Anterior cingulate cortex (tissue), 58 donors: ENCODE measurements at regions not wholly inside any gene's neighbourhood (a gene's known extent, or its start where the extent isn't known, plus 50 kb on each side); places are given as distances from the start of the nearest gene placed in this dataset.

Experiments
- DNase-seq, 58 donors: peaks; one replicate each; lab custom pipeline; 2025; lab: John Stamatoyannopoulos, UW

DNA sequence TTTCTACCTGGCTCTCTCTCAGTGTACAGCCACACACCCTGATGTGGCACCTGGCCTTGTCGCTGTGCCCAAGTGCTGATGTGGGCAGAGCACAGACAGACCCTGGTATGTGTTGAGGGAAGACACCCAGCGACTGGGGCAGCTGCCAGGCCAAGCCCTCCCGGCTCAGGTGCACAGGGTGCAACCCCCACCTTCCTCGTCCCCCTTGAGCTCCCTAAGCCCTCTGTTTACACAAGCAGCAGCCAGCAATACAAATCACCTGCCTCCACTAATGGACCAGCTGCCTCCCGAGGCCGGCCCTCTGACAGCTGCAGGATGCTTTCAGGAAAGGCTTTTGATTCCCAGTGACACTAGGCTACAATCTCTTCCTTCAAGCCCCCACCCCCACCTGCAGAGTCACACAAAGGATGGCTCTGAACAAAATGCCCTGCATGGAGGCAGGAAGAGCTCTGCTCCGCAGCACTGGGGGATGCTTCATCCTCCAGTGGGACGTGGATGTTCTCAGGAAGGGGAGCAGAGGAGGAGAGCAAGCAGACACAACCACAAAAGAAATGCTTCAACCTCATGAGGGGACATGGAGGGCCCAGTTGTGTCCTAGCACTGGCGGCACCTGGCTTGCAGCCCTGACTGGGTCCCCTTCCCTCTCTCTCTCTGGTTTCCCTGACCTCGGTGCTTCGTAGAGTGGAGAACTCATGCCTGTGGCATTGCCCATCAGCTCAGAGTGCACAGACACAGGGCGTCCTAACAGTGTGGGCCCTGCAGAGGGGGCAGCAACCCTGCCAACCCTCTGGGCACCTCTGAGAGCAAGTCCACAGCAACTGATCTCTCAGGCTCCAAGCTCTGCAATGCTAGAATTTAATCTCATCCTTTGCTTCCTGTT, 140.8 kb downstream of the BARX1 start:
- DNase-seq = no peak

DNA sequence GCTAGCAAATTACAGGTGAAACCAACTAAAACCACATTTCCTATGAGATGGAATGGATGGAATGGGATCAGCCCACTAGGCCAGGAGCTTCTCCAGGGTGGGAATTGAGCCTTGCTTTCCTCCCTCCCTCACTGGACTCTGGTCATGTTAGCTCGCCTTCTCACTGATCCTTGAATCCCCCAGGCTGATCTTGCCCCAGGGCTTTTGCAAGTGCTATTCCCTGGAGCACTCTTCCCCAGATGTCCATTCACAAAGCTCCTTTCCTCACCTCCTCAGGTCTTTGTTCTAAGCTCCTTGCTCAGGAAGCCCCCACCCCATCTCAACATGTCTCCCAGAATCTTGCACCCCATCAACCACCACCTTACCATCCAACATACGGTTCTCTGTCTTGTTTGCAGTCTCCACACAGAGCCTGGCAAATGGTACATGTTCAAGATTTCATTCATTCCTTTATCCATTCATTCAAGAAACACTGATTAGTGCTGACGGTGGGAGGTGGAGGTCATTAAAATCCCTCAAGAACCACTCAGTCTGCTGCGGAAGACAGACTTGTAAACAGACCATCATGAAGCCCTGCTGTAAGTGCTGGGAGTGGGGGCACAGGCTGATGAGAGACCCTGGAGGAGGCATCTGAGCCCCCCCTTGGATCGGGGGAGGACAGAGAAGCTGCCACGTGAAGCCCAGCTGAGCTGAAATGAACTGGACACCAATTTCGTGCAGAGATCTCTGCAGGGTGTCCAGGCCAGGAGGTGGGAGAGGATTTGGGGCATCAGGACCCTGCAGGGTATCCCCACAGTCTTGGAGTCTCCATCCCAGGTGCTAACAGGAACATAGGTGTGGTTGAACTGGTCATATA, 141.7 kb downstream of the BARX1 start:
- no peak for DNase-seq

DNA sequence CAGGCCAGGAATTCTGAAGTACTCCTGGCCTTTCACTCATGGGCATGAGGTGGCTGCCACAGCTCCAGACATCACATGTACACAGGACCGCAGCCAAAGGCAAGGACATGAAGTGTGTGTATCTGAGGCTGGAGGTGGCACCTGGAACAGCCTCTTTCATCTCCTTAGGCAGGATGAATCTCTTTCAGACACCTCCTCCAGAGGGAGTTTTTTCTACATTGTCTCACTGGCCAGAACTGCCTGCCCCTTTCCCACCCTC, 142.8 kb downstream of the BARX1 start:
- no peak for DNase-seq

DNA sequence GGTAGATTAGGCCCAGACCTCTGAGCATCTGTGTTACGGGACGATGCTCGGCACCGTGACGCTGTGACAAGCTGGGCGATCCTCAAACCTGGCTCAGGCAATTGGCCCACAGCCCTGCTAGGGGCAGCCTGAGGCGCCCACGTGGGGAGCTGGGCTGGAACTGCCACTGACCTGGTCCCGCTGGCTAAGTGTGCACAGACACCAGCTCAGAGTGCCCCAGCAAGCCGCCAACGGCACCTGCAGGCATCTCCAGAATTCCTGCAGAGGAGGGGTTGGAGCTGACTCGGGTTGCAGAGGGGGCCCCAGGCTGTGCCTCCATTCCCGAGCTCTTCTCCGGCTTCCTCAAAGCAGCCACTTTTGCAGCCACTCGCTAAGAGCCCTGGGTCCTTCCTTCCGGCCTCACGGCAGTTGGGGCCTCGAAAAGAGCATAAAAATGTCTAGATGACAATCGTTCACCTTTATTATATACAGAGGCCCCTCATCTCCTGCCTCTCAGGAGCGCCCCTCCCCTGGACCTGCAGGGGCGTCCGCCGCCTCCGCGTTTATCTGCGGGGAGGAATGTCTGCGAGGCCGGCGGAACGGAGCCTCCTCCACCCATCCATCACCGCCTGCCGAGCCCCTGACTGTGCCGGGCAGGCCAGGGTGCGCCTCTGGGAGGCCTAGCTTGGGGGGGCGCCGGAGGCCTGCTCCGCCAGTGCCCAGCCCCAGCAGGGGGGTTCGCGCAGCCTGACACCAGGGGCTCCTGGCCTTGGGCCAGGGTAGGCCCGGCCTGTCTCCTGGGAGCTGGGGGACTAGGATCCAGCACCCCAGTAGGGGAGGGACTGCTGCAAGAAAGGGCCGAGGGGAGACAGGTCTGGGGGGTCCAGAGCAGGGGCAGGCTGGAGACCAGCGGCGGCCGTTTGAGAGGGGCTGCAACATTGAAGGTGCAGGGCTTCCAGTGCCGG, 144.9 kb downstream of the BARX1 start:
- no peak for DNase-seq

DNA sequence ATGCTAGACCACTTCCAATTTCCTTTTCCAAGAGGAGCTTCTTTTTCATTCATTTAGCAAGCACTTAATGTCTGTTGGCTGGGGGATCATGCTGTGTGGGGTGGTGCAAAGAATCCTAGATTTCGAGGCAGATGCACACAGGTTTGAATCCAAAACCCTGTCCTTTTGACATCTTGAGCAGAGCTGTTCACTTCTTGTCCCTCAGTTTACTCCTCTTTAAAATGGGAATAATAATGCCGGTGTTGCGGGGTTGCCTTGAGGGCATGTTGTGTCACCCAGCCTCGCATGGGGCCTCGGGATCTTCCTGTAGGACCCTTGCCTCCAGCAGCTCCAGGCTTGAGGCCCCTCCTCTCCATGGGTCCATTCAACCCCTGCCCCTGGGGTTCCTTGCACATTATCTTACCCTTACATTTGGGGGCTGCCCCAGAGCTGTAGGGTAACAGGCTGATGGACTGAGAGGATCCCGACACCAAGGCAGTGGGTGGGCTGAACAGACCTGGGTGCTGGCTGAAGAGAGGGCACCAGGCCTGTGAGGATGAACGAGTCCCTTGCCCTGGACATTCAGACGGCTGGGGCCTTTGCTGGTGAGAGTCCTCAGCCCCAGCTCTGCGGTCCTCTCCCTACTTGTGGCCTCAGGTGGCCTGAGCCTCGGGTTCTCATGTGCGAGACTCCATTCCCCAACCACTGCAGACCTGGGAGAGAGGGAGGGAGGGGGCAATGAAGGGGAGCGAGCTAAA, 145.8 kb downstream of the BARX1 start:
- no peak for DNase-seq

DNA sequence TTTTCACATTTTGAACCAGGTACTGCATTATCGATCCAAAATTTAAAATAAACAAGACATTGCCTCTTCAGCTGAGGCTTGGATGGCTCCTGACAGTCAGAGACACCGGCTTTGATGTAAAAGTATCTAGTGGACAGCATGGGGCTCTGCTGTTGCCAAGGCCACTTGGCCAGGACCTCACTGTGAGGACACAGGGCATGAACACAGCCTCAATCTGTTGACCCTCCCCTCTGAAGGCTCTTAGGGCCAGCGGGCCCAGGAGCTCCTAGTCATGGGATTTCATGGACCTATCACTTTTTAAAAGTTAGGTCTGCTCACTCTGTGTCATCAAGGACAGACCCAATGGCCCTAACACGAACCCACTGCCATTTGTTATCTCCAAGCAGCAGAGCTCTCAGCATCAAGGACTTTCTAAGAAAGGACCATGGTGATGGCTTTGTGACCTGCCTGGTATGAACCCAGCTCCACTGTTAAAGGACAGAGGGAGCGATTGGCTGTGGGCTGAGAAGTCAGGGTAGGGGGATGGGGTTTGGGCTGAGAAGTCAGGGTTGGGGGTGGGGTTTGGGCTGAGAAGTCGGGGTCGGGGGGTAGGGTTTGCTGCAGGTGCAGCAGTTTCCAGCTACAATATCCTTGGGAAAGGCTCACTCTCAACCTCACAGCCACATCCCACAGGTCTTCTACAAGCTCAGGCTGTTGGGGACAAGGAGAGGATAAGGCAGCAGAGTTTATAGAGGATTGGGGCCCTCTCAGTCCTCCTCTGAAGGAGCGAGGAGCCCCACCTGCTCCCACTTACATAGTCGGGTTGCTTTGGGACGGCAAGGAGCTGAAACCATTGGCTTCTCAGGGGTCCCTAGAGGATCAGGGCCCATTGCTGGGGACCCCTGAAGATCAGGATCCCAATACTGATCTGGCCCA, 146.8 kb downstream of the BARX1 start:
- no peak for DNase-seq

DNA sequence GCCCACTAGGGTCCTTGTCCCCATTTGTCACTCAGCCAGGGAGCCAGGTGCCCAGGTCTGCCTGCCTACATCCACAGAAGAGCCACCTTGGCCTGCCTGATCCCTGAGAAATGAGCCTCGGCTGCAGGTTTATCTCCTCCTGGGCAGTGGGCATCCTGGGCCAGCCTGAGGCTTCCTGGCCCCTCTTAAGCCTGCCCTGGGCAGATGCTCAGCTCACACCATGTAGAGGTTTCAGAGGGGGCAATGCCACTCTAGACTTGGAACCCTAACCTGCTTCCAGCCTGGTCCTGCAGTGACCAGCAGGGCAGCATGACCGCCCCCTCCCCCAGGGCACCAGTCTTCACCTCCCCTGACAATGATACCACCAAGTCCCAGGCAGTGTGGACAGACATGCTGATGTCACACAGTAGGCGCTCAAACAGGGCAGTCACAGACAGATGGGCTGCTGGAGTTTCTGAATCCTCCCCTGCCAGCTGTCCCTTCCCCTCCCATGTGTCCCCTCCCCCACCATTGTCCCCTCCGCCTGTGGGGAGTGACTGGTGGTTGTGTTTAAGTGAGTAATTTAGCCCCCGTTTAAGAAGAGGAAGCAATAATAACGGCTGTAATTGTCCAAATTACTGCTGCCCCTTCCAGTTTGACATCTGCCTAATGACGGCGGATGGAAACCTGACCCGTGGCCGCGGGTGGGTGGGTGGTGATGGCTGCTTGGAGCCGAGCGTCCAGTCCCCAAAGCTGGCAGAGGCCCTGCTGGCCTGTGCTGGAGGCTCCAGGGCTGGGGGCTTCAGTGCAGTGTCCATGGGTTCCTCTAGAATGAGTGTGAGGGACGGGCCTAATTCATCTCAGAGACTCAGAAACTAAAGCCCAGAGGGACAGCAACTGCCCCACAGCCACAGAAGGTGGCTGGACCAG, 147.7 kb downstream of the BARX1 start:
- no peak for DNase-seq

DNA sequence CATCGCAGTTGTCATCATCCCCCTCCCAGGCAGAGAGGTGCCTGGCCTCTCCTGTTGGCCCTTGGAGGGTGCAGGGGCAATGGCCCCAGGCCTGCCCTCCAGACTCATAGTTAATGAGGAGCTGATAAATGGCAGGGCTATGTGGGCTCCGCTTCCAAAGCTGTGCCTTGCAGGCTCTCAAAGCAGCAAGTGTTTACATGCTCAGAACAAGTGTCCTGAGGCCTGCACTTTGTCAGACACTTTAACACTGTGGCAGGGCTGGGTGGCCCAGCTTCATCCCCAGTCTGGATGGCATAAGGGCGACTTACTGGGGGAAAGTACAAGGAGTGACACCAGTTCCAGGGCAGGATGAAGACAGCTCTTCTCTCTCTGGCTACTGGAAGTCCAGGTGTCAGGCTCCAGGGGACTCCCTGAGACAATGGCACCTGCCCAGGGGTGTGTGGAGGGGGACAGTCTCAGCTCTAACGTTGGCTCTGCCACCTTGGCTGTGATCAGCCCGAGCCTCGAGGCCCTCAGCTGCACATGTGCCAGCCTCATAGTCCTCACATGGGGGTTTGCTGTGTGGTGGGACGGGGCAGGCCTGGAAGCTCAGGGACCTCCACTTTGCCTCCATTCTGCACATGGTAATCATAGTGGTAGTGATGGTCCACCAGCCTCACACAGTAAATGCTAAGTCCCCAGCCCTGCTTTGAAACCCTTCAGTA, 153.4 kb downstream of the BARX1 start:
- DNase-seq = no peak

DNA sequence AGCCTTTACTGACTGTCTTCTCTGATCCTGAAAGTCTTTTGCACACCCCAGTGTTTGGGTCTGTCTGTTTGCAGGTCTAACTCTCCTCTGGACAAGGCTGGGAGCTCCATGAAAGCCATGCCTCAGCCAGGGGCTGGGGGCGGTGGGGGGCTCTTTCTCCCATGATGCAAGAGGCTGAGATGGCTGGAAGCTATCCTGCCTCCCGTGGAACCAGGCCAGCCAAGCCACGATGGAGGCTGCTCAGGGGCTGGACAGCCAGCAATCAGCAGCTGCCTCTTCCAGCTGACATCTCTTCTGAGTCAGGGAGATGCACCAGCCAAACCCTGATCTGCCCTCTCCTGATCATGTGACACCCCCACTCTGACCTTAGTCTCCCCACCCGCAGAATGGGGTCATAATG, 154.0 kb downstream of the BARX1 start:
- no peak for DNase-seq

DNA sequence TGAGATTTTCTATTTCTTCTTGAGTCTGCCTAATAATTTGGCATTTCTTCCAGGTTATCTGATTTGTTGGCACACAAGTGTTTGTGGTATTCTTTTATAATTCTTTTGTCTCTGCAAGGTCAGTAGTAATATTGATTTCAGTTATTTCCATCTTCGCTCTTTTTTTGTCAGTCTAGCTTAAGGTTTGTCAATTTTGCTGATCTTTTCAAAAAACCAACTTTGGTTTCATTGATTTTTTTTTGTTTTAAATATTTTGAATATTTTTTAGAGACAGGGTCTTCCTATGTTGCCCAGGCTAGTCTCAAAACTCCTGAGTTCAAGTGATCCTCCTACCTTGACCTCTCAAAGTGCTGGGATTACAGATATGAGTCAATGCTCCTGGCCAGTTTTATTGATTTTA, 162.8 kb downstream of the BARX1 start:
- no peak for DNase-seq

DNA sequence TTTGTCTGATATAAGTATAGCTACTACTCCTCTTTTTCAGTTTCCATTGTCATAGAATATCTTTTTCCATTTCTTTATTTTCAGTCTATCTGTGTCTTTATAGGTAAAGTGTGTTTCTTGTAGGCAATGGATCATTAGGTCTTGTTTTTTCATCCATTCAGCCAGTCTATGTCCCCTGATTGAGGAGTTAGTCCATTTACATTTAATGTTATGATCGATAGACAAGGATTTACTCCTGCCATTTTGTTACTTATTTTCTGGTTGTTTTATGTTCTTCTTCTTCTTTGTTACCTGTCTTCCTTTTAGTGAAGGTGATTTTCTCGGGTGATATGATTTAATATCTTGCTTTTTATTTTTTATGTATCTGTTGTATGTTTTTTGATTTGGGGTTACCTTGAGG, 169.0 kb downstream of the BARX1 start:
- no peak for DNase-seq

DNA sequence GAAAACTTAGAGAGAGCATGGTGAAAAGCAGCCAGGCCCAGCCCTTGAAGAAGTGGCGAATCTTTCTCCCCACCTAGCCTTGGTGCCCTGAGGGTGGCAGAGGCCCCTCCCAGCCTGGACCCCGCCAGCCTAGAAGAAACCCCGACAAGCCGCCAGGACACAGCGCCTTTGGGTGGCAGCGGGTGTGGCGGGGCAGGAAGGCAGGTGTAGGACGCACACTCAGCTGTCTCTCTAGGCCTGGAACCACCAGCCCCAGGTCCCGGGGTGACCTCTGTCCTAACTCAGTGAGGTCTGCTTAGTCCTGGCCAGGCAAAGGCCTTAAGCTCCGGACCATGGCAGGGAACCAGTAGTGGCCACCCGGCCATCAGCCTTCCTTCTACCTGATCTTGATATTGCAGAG, 178.3 kb downstream of the BARX1 start:
- no peak for DNase-seq

DNA sequence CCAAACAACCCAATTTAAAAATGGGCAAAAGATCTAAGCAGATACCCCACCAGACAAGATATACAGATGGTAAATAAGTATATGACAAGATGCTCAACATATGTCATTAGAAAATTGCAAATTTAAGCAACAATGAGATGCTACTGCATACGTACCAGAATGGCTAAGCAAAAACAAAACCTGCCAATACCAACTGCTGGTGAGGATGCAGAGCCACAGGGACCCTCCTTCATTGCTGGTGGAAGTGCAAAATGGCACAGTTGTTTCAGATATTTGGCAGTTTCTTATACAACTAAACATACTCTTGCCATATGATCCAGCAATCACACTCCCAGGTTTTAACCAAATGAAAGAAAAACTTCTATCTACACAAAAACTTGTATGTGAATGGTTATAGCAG, 178.9 kb downstream of the BARX1 start:
- DNase-seq = no peak

DNA sequence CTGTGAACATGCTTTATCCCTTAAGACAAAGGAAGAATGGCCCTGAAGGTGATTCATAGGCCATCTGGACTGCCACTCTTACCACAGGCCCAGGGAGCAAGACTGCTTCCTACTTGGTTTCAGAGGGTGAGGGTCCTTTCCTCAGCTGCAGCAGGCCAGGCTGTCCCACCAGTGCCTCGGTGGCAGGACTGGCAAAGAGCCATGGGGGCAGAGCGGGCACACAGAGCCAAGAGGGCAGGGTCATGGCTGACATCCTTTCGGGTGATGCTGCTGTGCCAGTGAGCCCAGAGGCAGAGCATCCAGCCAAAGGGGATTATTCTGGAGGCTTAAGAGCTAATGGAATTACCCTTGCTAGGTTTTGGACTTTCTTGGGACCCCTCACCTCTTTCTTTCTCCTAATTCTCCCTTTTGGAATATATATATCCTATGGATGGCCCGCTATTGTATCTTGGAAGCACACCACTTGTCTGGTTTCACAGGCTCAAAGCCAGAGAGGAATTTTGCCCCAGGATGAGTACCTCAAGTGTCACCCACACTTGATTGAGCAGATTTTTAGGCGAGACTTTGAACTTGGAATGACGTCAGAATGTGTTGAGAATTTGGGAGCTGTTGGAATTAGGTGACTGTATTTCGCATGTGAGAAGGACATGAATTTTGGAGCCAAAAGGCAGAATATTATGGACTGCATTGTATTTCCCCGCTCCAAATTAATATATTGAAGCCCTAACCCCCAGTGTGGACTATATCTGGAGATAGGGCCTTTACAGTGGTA, 180.6 kb downstream of the BARX1 start:
- DNase-seq = no peak

DNA sequence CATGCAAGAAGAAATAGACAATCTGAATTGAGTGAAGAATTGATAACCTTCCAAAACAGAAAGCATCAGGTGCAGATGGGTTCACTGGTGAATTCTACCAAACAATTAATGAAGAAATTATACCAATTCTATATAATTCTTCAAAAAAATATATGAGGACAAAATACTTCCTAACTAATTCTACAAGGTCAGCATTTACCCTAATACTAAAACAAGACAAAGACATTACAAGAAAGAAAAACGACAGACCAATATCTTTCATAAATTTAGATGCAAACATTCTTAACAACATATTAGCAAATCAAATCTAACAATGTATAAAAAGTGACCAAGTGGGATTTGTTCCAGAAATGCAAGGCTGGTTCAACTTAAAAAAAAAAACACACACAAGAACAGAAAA, 183.9 kb downstream of the BARX1 start:
- DNase-seq = no peak

DNA sequence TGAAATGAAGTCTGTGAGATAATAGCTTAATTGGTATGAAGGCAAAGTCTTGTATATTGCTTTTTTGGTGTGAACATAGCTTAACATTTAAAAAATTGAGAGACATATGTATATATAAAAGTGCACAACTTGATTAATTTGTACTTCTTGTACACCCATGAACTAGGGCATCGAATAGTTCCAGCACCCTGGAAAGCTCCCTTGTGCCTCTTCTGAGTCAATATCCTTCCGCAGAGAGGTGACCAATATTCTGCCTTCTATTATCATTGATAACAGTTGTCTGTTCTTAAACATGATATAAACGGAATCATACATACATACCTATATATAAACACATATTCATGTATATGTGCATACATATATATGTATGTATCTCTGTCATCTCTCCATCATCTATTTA, 185.4 kb downstream of the PHF2 start:
- DNase-seq = no peak

DNA sequence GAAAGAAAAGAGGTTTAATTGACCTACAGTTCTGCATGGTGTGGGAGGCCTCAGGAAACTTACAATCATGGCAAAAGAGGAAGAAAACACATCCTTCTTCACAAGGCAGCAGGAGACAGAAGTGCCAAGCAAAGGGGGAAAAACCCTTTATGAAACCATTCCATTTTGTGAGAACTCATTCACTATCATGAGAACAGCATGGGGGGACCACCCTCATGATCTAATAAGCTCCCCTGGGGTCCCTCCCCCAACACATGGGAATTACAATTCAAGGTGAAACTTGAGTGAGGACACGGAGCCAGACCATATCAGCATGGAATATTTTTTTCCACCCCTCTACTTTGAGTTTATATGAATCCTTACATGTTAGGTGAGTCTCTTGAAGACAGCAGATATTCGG, 173.7 kb downstream of the PHF2 start:
- DNase-seq = no peak
